ENCODE measurements at regions not wholly inside any gene's neighbourhood (a gene's known extent, or its start where the extent isn't known, plus 50 kb on each side); places are given as distances from the start of the nearest gene placed in this dataset.

- Mint-ChIP-seq H3K4me3 (no peak overlapping the region), H3K36me3 (no peaks in the 10 kb centered on the region), H3K4me1 (ENCODE audit: unreplicated experiment) (no peaks in the 10 kb centered on the region), H3K27ac (no peak overlapping the region), H3K27me3 (no peaks in the 10 kb centered on the region), H3K9me3 (no peaks in the 10 kb centered on the region)
- no peak for TF ChIP-seq CTCF (conservative IDR thresholded peaks at IDR 0.05)
- DNase-seq (ENCODE audit: extremely low spot score, unreplicated experiment): no peak
Observed at GRCh38 chr15:29601811-29602210, 220.5 kb downstream of the TJP1 start.

GRCh38 chr15:29600262-29600661 lies 222.0 kb downstream of the TJP1 start:
- Mint-ChIP-seq H3K4me1 (ENCODE audit: unreplicated experiment) (no peaks in the 10 kb centered on the region), H3K27me3 (no peaks in the 10 kb centered on the region), H3K36me3 (no peaks in the 10 kb centered on the region), H3K9me3 (peaks cover 5% of the 10 kb centered on the region), H3K27ac (no peak overlapping the region), H3K4me3 (no peak overlapping the region)
- TF ChIP-seq CTCF (conservative IDR thresholded peaks at IDR 0.05): no peak
- DNase-seq (ENCODE audit: extremely low spot score, unreplicated experiment): no peak

- no peak for DNase-seq (ENCODE audit: extremely low spot score, unreplicated experiment)
- Mint-ChIP-seq H3K27ac (no peak overlapping the region), H3K36me3 (no peaks in the 10 kb centered on the region), H3K4me1 (ENCODE audit: unreplicated experiment) (no peaks in the 10 kb centered on the region), H3K4me3 (no peak overlapping the region), H3K9me3 (peaks cover 5% of the 10 kb centered on the region), H3K27me3 (peaks cover 19% of the 10 kb centered on the region)
- no peak for TF ChIP-seq CTCF (conservative IDR thresholded peaks at IDR 0.05)
Observed at GRCh38 chr15:29596266-29596665, 226.0 kb downstream of the TJP1 start.

- H3K27me3 Mint-ChIP-seq: peaks cover 27% of the 10 kb centered on the region
- no peak overlapping the region for H3K4me3 Mint-ChIP-seq
- no peak overlapping the region for H3K27ac Mint-ChIP-seq
- no peaks in the 10 kb centered on the region for H3K4me1 Mint-ChIP-seq (ENCODE audit: unreplicated experiment)
- no peak for TF ChIP-seq CTCF (conservative IDR thresholded peaks at IDR 0.05)
- DNase-seq (ENCODE audit: extremely low spot score, unreplicated experiment): no peak
- H3K36me3 Mint-ChIP-seq: no peaks in the 10 kb centered on the region
- peaks cover 5% of the 10 kb centered on the region for H3K9me3 Mint-ChIP-seq
Observed at GRCh38 chr15:29593629-29594028, 228.6 kb downstream of the TJP1 start.

GRCh38 chr15:29593111-29593510 lies 229.2 kb downstream of the TJP1 start:
- Mint-ChIP-seq H3K4me1 (ENCODE audit: unreplicated experiment) (no peaks in the 10 kb centered on the region), H3K27ac (no peak overlapping the region), H3K4me3 (no peak overlapping the region), H3K9me3 (peaks cover 5% of the 10 kb centered on the region), H3K36me3 (no peaks in the 10 kb centered on the region), H3K27me3 (peaks cover 27% of the 10 kb centered on the region)
- no peak for TF ChIP-seq CTCF (conservative IDR thresholded peaks at IDR 0.05)
- DNase-seq (ENCODE audit: extremely low spot score, unreplicated experiment): no peak

- Mint-ChIP-seq H3K4me1 (ENCODE audit: unreplicated experiment) (no peaks in the 10 kb centered on the region), H3K4me3 (no peak overlapping the region), H3K36me3 (no peaks in the 10 kb centered on the region)
Observed at GRCh38 chr15:29590701-29591100, 231.6 kb downstream of the TJP1 start.

More at GRCh38 chr15:29590701-29591100, 231.6 kb downstream of the TJP1 start:
- no peak for TF ChIP-seq CTCF (conservative IDR thresholded peaks at IDR 0.05)
- Mint-ChIP-seq H3K27ac (no peak overlapping the region), H3K27me3 (peaks cover 38% of the 10 kb centered on the region), H3K9me3 (no peaks in the 10 kb centered on the region)
- DNase-seq (ENCODE audit: extremely low spot score, unreplicated experiment): no peak

Data from type B pancreatic cell (in vitro differentiated cells).